Activated CD4-positive, alpha-beta T cell treated with anti-CD3 and anti-CD28 coated beads for 24 hours (primary cell): ENCODE measurements at regions not wholly inside any gene's neighbourhood (a gene's known extent, or its start where the extent isn't known, plus 50 kb on each side); places are given as distances from the start of the nearest gene placed in this dataset.
"Not testable (repeated sequence)": the region's sequence is repeated elsewhere in the genome, so short reads cannot be mapped to it uniquely, and the experiment has no call there.

Experiments
- DNase-seq, 2 donors: peaks; one replicate each; pipeline ENCODE4 v3.0.0-alpha.2; 2020; ENCODE audit warnings: low read depth in 2 of 2

- DNase-seq = no peak
Measured at GRCh38 chr2:180695586-180696401, 284.6 kb upstream of the UBE2E3 start.

GRCh38 chr2:180694445-180695421 is 285.7 kb upstream of the UBE2E3 start:
- DNase-seq = no peak

GRCh38 chr2:180692322-180692721 is 288.1 kb upstream of the UBE2E3 start:
- no peak for DNase-seq

GRCh38 chr2:180691855-180692223 is 288.6 kb upstream of the UBE2E3 start:
- DNase-seq = not testable (repeated sequence)

- DNase-seq = not testable (repeated sequence)
Measured at GRCh38 chr2:180691186-180691854, 289.1 kb upstream of the UBE2E3 start.

GRCh38 chr2:180690611-180691010 is 289.8 kb upstream of the UBE2E3 start:
- DNase-seq = no peak

- DNase-seq = no peak
Measured at GRCh38 chr2:180682871-180683270, 297.5 kb upstream of the UBE2E3 start.

GRCh38 chr2:180679693-180680092 is 300.7 kb upstream of the UBE2E3 start:
- no peak for DNase-seq

GRCh38 chr2:180678625-180678972 is 301.8 kb upstream of the UBE2E3 start:
- DNase-seq = no peak

- DNase-seq = no peak
Measured at GRCh38 chr2:180677930-180678624, 302.3 kb upstream of the UBE2E3 start.

GRCh38 chr2:180677200-180677599 is 303.2 kb upstream of the UBE2E3 start:
- no peak for DNase-seq

GRCh38 chr2:180676520-180677025 is 303.8 kb upstream of the UBE2E3 start:
- no peak for DNase-seq

- no peak for DNase-seq
Measured at GRCh38 chr2:180675170-180675569, 305.2 kb upstream of the UBE2E3 start.

GRCh38 chr2:180672377-180672776 is 308.0 kb upstream of the UBE2E3 start:
- DNase-seq = no peak

- DNase-seq = no peak
Measured at GRCh38 chr2:180670302-180671003, 310.0 kb upstream of the UBE2E3 start.

GRCh38 chr2:180669016-180669415 is 311.4 kb upstream of the UBE2E3 start:
- DNase-seq = no peak

- no peak for DNase-seq
Measured at GRCh38 chr2:180664507-180664906, 315.9 kb upstream of the UBE2E3 start.

- DNase-seq = no peak
Measured at GRCh38 chr2:180662941-180663471, 317.4 kb upstream of the UBE2E3 start.

- DNase-seq = no peak
Measured at GRCh38 chr2:180662521-180662920, 317.9 kb upstream of the UBE2E3 start.

- no peak for DNase-seq
Measured at GRCh38 chr2:180661686-180662030, 318.7 kb upstream of the UBE2E3 start.
